Posterior vena cava (tissue), 2 donors: ENCODE measurements at regions not wholly inside any gene's neighbourhood (a gene's known extent, or its start where the extent isn't known, plus 50 kb on each side); places are given as distances from the start of the nearest gene placed in this dataset.
"Not testable (repeated sequence)": the region's sequence is repeated elsewhere in the genome, so short reads cannot be mapped to it uniquely, and the experiment has no call there.

Experiments
- DNase-seq: peaks from one replicate; pipeline ENCODE4 v3.0.0-alpha.2; 2020; ENCODE audit warnings: low spot score
- intact Hi-C, 2 donors: fragments of 100-400 bp; cut with DNase I; formaldehyde crosslinking; loops; one replicate each; pipeline versions ENCODE4 v1.14.1 to v1.14.2; 2022 to 2023
- donor health status: DM: yes; HTN: yes; CAD: no.
- donor health status: DM: yes; HTN: yes; CAD: no.

GRCh38 chr14:40008345-40008744, 576.1 kb upstream of the FBXO33 start:
- intact Hi-C loops, DNase-seq: not testable (repeated sequence)

GRCh38 chr14:40004871-40005500, 572.8 kb upstream of the FBXO33 start:
- intact Hi-C loops: no loop called here

GRCh38 chr14:40003773-40004172, 571.5 kb upstream of the FBXO33 start:
- intact Hi-C loops: no loop called here
- no peak for DNase-seq

More at GRCh38 chr14:40004871-40005500, 572.8 kb upstream of the FBXO33 start:
- no peak for DNase-seq

- intact Hi-C loops: no loop called here
- no peak for DNase-seq
These were observed 566.6 kb upstream of the FBXO33 start for GRCh38 chr14:39998854-39999253.

- DNase-seq: no peak
- intact Hi-C loops: no loop called here
These were observed 565.9 kb upstream of the FBXO33 start for GRCh38 chr14:39998114-39998513.

GRCh38 chr14:39991041-39991440, 558.8 kb upstream of the FBXO33 start:
- DNase-seq: no peak

GRCh38 chr14:39988939-39989338, 556.7 kb upstream of the FBXO33 start:
- no peak for DNase-seq
- intact Hi-C loops: no loop called here

More at GRCh38 chr14:39991041-39991440, 558.8 kb upstream of the FBXO33 start:
- intact Hi-C loops: no loop called here

GRCh38 chr14:39984323-39984722, 552.1 kb upstream of the FBXO33 start:
- no peak for DNase-seq
- intact Hi-C loops: no loop called here

GRCh38 chr14:39977198-39977597, 545.0 kb upstream of the FBXO33 start:
- intact Hi-C loops: no loop called here
- DNase-seq: no peak

- no peak for DNase-seq
- intact Hi-C loops: no loop called here
These were observed 541.8 kb upstream of the FBXO33 start for GRCh38 chr14:39974036-39974435.

GRCh38 chr14:39972704-39973103, 540.5 kb upstream of the FBXO33 start:
- intact Hi-C loops: no loop called here
- DNase-seq: no peak

GRCh38 chr14:39967885-39968284, 535.7 kb upstream of the FBXO33 start:
- intact Hi-C loops: no loop called here

GRCh38 chr14:39957987-39958386, 525.8 kb upstream of the FBXO33 start:
- DNase-seq: no peak
- intact Hi-C loops: no loop called here

More at GRCh38 chr14:39967885-39968284, 535.7 kb upstream of the FBXO33 start:
- DNase-seq: no peak

- no peak for DNase-seq
- intact Hi-C loops: no loop called here
These were observed 525.1 kb upstream of the FBXO33 start for GRCh38 chr14:39957290-39957689.

GRCh38 chr14:39956372-39956771, 524.1 kb upstream of the FBXO33 start:
- intact Hi-C loops: no loop called here
- no peak for DNase-seq

- DNase-seq: no peak
- intact Hi-C loops: no loop called here
These were observed 516.0 kb upstream of the FBXO33 start for GRCh38 chr14:39948235-39948634.

- intact Hi-C loops: no loop called here
- no peak for DNase-seq
These were observed 514.6 kb upstream of the FBXO33 start for GRCh38 chr14:39946807-39947206.

- intact Hi-C loops: no loop called here
- no peak for DNase-seq
These were observed 506.8 kb upstream of the FBXO33 start for GRCh38 chr14:39939023-39939422.

- DNase-seq: no peak
- intact Hi-C loops: no loop called here
These were observed 480.2 kb upstream of the FBXO33 start for GRCh38 chr14:39912192-39913100.

GRCh38 chr14:39897657-39898056, 465.4 kb upstream of the FBXO33 start:
- DNase-seq: no peak
- intact Hi-C loops: no loop called here

GRCh38 chr14:39890026-39890425, 457.8 kb upstream of the FBXO33 start:
- intact Hi-C loops: no loop called here
- DNase-seq: no peak
